Smooth muscle cell (in vitro differentiated cells): ENCODE measurements at regions not wholly inside any gene's neighbourhood (a gene's known extent, or its start where the extent isn't known, plus 50 kb on each side); places are given as distances from the start of the nearest gene placed in this dataset.

Source experiments
- DNase-seq: peaks from one replicate; lab custom pipeline; 2025; ENCODE audit not compliant: unreplicated experiment; lab: John Stamatoyannopoulos, UW
- H2AFZ ChIP-seq: fragments of 200-600 bp; sonication (generic); 2 replicates; pipeline ENCODE4 v1.6.0; 2016; ENCODE audit warnings: antibody characterized with exemption, low read depth, mild to moderate bottlenecking
- H3F3A ChIP-seq: fragments of 200-600 bp; sonication (generic); 2 replicates; pipeline ENCODE4 v1.6.0; 2017; ENCODE audit warnings: antibody characterized with exemption, low read depth
- H3K27ac ChIP-seq: fragments of 200-600 bp; sonication (generic); 2 replicates; pipeline ENCODE4 v1.5.1; 2016; ENCODE audit warnings: low read depth, mild to moderate bottlenecking
- H3K27me3 ChIP-seq: fragments of 200-600 bp; sonication (generic); 2 replicates; pipeline ENCODE4 v1.6.1; 2016; ENCODE audit warnings: low read depth, mild to moderate bottlenecking
- H3K36me3 ChIP-seq: fragments of 200-600 bp; sonication (generic); 2 replicates; pipeline ENCODE4 v1.5.1; 2016; ENCODE audit warnings: low read depth
- H3K4me1 ChIP-seq: fragments of 200-600 bp; sonication (generic); 2 replicates; pipeline ENCODE4 v1.5.1; 2016; ENCODE audit warnings: low read depth
- H3K4me2 ChIP-seq: fragments of 200-600 bp; sonication (generic); 2 replicates; pipeline ENCODE4 v1.6.0; 2016; ENCODE audit warnings: mild to moderate bottlenecking
- H3K4me3 ChIP-seq: fragments of 200-600 bp; sonication (generic); 2 replicates; pipeline ENCODE4 v1.5.1; 2016; ENCODE audit warnings: mild to moderate bottlenecking
- H3K79me2 ChIP-seq: fragments of 200-600 bp; sonication (generic); 2 replicates; pipeline ENCODE4 v1.6.0; 2016; ENCODE audit warnings: low read depth, mild to moderate bottlenecking
- H3K9ac ChIP-seq: fragments of 200-600 bp; sonication (generic); 2 replicates; pipeline ENCODE4 v1.6.0; 2016; ENCODE audit warnings: low read depth
- H3K9me3 ChIP-seq: fragments of 200-600 bp; sonication (generic); replicated peaks from 2 replicates; pipeline ENCODE4 v1.5.1; 2016; ENCODE audit warnings: low read depth
- H4K20me1 ChIP-seq: fragments of 200-600 bp; sonication (generic); 2 replicates; pipeline ENCODE4 v1.6.0; 2016; ENCODE audit warnings: low read depth
- WGBS: methylation state at CpG from one replicate; pipeline ENCODE4 v1.1.7; 2016; ENCODE audit warnings: low lambda C conversion rate; 5-methylcytosine and 5-hydroxymethylcytosine counted together
- TF ChIP-seq, protein P1 (sequence below): fragments of 200-600 bp; sonication (generic); IDR thresholded peaks from 2 replicates; pipeline ENCODE4 v1.5.1; 2017; ENCODE audit warnings: borderline replicate concordance, mild to moderate bottlenecking, antibody characterized with exemption; ENCODE audit not compliant: insufficient read depth, poor library complexity, severe bottlenecking

DNA sequence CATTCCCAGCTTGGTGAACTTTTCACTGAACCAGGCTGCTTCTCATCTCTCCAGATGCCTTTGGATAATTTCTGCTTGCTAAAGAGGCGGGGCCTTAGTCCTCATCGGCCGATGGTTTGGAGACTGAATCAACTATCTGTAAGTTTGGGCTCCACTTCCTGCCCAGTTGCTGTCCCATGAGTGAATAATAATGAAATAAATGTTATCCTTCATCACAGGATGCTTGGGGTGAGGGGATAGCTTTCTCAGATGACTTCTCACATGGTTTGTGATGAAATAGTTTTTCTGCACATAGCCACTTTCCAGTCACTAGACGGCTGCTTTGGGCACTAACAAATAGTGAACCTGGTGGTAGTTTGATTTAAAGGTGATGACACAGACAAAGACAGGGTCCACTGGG, 376.6 kb upstream of the TRIB2 start:
- no peak overlapping the region for H2AFZ ChIP-seq
- no peaks in the 10 kb centered on the region for H3K79me2 ChIP-seq
- no peaks in the 10 kb centered on the region for H4K20me1 ChIP-seq
- no peaks in the 10 kb centered on the region for H3K9me3 ChIP-seq
- H3K4me2 ChIP-seq, result no peak overlapping the region
- H3K27ac ChIP-seq, result no peak overlapping the region
- no peak for DNase-seq
- H3K4me1 ChIP-seq, result no peaks in the 10 kb centered on the region
- TF ChIP-seq, protein P1, sequence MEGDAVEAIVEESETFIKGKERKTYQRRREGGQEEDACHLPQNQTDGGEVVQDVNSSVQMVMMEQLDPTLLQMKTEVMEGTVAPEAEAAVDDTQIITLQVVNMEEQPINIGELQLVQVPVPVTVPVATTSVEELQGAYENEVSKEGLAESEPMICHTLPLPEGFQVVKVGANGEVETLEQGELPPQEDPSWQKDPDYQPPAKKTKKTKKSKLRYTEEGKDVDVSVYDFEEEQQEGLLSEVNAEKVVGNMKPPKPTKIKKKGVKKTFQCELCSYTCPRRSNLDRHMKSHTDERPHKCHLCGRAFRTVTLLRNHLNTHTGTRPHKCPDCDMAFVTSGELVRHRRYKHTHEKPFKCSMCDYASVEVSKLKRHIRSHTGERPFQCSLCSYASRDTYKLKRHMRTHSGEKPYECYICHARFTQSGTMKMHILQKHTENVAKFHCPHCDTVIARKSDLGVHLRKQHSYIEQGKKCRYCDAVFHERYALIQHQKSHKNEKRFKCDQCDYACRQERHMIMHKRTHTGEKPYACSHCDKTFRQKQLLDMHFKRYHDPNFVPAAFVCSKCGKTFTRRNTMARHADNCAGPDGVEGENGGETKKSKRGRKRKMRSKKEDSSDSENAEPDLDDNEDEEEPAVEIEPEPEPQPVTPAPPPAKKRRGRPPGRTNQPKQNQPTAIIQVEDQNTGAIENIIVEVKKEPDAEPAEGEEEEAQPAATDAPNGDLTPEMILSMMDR, result no peak
- H3K9ac ChIP-seq, result no peak overlapping the region
- no peak overlapping the region for H3K4me3 ChIP-seq
- H3K27me3 ChIP-seq, result no peaks in the 10 kb centered on the region
- H3F3A ChIP-seq, result no peaks in the 10 kb centered on the region
- WGBS, result 47% methylated on average over 4 of the region's 4 CpGs
- H3K36me3 ChIP-seq, result no peaks in the 10 kb centered on the region

DNA sequence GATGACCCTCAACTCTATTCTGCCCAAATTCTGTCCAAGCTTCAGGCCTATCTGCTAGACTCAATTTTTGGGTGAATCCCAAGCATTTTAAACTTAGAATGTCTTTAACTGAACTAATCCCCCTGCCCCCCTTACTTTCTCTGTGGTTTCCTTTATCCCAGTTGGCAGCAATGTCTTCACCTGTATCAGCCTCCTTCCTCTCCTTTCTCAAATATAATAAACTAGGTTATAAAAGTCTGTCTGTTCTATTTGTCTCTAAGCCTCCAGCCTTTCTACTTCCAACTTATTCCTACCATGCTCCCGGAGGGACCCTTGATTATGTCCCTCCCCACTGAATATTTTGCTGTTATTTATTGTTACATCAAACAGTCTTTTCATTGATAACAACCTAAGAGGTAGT, 375.5 kb upstream of the TRIB2 start:
- no peak overlapping the region for H3K4me3 ChIP-seq
- no peaks in the 10 kb centered on the region for H4K20me1 ChIP-seq
- 98% methylated on average over 1 of the region's 1 CpG for WGBS
- H3K9me3 ChIP-seq, result no peaks in the 10 kb centered on the region
- H3K4me1 ChIP-seq, result no peaks in the 10 kb centered on the region
- H2AFZ ChIP-seq, result no peak overlapping the region
- H3K79me2 ChIP-seq, result no peaks in the 10 kb centered on the region
- no peak overlapping the region for H3K4me2 ChIP-seq
- no peaks in the 10 kb centered on the region for H3K27me3 ChIP-seq
- no peak overlapping the region for H3K9ac ChIP-seq
- no peak for DNase-seq
- no peak overlapping the region for H3K27ac ChIP-seq
- H3K36me3 ChIP-seq, result no peaks in the 10 kb centered on the region
- no peaks in the 10 kb centered on the region for H3F3A ChIP-seq
- TF ChIP-seq, protein P1, result no peak

DNA sequence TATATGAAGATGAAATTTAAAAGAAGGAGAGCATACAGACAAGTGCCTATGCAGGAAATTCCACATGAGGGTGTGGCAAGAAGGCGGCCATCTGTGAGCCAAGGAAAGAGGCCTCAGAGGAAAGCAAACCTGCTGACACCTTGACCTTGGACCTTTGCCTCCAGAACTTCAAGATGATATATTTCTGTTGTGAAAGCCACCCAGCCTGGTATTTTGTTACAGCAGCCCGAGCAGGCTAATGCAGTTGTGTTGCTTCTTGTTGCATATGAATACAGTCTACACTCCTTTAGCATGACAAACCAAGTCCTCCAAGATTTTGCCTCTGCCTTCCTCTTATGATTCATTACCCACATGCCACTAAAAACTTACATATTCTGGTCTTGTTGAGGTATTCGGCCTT, 374.8 kb upstream of the TRIB2 start:
- Histone ChIP-seq H2AFZ (no peak overlapping the region), H3K4me1 (no peaks in the 10 kb centered on the region), H3F3A (no peaks in the 10 kb centered on the region), H3K27me3 (no peaks in the 10 kb centered on the region), H3K9ac (no peak overlapping the region), H3K36me3 (no peaks in the 10 kb centered on the region), H4K20me1 (no peaks in the 10 kb centered on the region), H3K79me2 (no peaks in the 10 kb centered on the region), H3K27ac (no peak overlapping the region), H3K4me3 (no peak overlapping the region), H3K9me3 (no peaks in the 10 kb centered on the region), H3K4me2 (no peak overlapping the region)
- WGBS, result 84% methylated on average over 3 of the region's 3 CpGs
- TF ChIP-seq, protein P1, result no peak
- no peak for DNase-seq

DNA sequence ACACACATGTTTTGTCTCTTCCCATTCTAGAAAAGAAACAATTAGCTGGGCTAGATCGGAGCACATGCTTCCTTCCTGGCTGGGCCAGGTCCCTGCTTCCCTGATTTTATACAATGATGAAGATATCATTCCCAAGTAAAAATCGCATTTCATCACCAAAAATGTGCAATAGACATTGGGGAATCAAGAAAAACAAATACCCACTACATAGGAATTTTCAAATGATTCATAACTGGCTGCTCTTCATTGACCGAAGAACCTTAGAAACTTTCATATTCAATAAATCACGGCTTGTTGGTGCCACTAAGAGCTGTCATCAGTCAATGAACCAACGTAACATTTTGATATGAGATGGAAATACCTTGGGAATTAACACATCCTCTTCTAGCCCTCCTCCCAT, 373.6 kb upstream of the TRIB2 start:
- H3K27me3 ChIP-seq, result no peaks in the 10 kb centered on the region
- no peak overlapping the region for H2AFZ ChIP-seq
- H3K9ac ChIP-seq, result no peak overlapping the region
- no peak overlapping the region for H3K4me3 ChIP-seq
- H3F3A ChIP-seq, result no peaks in the 10 kb centered on the region
- no peak for DNase-seq
- no peaks in the 10 kb centered on the region for H4K20me1 ChIP-seq
- H3K36me3 ChIP-seq, result no peaks in the 10 kb centered on the region
- 94% methylated on average over 5 of the region's 5 CpGs for WGBS
- no peak overlapping the region for H3K27ac ChIP-seq
- H3K9me3 ChIP-seq, result no peaks in the 10 kb centered on the region
- no peak overlapping the region for H3K4me2 ChIP-seq
- H3K4me1 ChIP-seq, result no peaks in the 10 kb centered on the region
- TF ChIP-seq, protein P1, result no peak
- no peaks in the 10 kb centered on the region for H3K79me2 ChIP-seq
